HG02840 (cell line): ENCODE measurements at regions not wholly inside any gene's neighbourhood (a gene's known extent, or its start where the extent isn't known, plus 50 kb on each side); places are given as distances from the start of the nearest gene placed in this dataset.

ENCODE experiments used
- ATAC-seq: cut with Tn5 transposase; IDR thresholded peaks from one replicate; pipeline ENCODE4 v1.9.1; 2021; ENCODE audit warnings: mild to moderate bottlenecking, moderate library complexity, moderate number of reproducible peaks; ENCODE audit not compliant: unreplicated experiment, low FRiP score

DNA sequence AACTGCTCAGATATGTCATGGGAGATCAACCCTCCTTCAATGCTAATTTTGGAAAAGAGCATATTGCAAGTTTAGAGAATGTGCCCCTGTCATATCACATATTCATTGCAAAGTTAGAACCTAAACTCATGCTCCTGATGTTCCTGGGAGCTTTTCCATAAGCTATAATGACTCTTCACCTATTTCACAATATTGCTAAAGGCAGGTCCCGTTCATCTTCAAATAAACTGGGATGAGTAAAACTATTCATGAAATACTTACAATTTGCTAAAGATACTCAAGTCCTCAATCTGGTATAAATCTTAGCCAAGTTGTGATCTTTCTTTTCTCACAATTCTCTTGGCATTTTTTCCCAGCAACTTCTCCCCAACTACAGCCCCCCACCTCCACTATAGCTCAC lies 121.7 kb upstream of the TNFAIP3 start:
- no peak for ATAC-seq

DNA sequence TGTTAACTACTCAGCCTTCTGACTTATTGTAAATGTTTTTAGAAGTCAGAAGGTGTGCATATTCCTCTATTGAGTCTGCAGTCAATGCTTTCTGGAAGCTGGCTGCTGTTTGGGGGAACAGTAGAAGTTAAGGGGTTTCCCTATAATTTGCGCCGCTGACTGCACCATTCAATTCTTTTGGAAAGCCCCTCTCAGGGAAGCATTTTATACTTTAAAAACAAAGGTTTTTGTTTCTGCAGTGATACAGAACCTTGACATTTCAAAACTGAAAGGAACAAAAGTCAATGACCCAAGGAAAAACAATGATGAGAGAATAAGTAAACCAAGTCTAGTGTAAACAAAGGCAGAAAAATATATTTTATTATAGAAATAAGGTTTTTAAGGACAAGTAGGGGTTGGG lies 120.8 kb upstream of the TNFAIP3 start:
- ATAC-seq, result no peak

DNA sequence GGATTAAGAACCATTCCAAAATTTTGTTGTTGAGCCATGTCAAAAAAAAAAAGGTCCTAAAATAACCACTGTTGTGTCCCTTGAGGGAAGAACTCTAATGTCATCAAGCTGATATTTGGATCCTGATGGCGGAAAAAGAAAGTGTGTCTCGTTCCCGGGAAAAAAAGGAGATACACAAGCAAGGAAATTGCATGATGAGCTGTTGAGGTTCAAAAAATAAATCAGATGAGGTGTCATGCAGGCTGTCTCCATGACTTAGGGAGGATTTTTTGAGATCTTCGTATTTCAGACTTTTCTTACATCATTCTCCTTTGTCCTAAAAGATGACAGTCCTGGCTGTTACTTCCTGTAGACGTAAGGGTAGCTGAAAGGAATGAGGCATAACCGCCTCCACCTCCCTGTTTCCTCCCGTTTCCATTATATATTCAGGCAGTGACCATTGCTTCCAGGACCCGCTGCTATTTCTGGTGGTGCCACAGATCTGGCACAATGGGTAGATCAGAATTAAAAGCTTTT lies 117.3 kb upstream of the TNFAIP3 start:
- no peak for ATAC-seq

DNA sequence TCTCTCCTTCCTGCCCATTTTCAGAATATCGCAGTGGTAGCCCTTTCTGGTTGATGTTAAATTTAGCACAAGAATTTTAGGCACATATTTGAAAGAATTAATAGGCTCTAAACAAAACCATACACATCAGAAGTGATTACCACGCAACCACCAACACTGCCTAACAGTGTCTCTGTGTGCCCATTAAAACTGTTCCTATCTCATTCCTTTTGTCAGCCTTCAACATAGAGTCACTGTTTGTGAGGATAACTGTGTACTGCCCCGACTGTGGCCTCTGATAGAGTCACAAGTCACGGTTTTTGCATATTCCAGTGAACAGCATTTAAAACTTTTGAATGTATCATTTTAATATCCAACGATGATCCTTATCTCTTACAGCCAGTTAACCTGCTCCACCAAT lies 116.8 kb upstream of the TNFAIP3 start:
- no peak for ATAC-seq

DNA sequence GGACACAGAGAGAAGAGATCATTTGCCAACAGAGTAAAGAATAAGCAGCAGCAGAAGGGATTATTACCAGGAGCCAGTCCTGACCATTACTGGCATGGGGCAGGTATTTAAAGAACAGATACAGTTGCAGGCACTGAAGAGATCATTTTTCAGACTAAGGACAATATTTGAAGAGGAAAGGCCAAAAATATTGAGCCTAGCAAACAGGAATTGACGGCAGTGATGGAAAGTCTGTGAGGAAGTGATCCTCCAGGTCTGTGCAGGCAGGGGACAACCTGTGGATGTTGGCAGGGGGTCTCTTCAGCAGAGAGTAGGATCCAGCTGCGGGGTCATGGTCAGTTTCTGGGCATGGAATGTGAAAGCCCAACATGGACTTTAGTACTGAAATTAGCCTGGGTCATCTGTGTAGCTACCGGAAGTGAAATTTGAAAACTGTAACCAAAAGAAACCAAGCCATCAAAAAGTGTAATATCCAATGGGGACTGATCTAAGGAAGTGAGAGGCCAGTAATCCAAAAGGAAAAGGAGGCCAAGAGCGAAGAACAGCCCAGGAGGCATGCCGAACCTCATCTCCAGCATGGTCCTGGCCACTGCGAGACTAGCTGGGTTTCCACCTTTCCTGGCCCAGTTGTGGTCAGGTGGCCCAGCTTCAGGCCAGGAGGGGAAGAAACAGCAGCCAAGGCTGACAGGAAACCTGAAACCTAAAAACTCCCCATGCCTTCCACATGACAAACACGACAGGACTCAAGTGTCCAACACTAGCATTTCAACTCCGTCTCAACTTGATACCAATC lies 115.1 kb upstream of the TNFAIP3 start:
- ATAC-seq, result no peak

DNA sequence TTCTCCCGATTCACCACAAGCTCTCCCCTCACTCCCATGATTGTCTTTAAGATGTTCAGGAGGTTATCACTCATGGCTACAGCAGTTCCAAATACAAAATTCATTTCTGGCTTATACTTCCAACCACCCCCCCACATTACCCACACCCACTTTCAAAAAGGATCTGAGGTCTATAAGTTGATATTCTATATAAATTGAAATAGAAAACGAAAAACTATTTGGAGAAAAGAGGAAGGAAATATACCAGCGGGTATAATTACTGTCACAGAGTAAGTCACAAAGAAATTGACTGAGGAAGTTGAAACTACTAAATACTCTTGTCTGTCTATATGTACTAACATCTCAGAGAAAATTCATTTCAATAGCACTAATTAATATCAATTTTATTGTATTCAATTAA lies 112.7 kb upstream of the TNFAIP3 start:
- ATAC-seq, result no peak

DNA sequence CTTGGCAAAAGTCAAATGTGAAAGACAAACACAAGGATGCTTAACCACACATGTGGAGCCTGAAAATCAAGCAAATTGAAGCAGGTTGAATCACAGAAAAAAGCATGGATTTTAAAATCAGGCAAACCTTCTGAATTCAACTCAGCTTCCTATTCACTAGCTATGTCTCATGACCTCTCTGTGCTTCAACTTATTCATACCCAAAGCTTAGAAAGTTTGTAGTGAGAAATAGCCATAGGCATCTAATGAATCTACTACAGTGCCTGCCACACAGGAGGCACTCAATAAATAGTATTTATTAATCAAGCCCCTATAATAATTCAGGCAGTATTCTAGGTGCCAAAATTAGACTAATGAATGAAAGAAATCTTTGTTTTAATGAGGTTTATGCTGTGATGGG lies 112.2 kb upstream of the TNFAIP3 start:
- no peak for ATAC-seq

DNA sequence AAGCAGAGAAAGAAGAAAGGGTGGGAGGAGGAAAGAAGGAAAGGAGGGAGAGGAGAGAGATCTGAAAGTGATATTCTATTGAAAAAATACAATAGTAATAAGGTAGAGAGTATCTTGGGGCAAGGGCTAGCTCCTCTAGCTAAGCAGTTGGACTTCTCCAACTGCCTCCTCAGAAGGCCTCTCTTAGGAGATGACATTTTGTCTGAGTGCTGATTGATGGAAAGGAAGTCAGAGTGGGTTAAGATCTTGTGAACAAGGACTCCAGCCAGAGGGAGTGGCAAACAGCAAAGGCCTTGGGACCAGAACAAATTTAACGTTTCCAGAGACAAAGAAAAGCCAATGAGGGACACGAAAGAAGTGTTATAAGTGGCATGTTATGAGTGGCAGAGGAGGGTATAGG lies 111.8 kb upstream of the TNFAIP3 start:
- no peak for ATAC-seq

DNA sequence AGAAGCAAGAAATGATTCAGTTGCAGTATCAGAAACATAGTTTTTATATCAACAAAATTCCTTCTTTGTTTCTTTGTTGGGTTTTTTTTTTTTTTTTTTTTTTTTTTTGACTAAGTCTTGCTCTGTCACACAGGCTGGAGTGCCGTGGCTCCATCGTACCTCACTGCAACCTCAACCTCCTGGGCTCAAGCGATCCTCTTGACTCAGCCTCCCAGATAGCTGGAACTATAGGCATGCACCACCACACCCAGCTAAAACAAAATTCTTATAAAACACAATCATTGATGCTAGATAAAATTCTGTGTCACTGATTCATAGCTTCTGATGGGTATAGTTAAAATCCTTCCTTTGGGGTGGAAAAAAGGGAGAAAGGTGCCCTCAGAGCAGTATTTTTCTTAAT lies 110.3 kb upstream of the TNFAIP3 start:
- no peak for ATAC-seq

DNA sequence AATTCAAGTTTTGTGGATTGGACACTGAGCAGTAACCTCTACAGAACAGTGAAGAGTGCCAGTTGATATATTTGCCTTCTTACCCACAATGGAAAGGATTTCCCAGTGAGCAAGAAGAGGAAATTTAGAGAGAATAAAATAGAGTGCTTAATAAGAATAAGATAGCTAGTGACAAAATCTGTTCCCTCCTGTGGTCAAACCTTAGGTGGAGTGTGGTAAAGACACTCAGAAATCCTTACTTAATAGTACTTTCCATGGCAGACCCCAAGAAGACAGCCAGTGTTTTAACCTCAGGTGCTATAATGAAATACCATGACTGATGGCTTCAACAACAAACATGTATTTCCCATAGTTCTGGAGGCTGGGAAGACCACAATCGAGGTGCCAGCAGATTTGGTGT lies 108.4 kb upstream of the TNFAIP3 start:
- ATAC-seq, result no peak

DNA sequence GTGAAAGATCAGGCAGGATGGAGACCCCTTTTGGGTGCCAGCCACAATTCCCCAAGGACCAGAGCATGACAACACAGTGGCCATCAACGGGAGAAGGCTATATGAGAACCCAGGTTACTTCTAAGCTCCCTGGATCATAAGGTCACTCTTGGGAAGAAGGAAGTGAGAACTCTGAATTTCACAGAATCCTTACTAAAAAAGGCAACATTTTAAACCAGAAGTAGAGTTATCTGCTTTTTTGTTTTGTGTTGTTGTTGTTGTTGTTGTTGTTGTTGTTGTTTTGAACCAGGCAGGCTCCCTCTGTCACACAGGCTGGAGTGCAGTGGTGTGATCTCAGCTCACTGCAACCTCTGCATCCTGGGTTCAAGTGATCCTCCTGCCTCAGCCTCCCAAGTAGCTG lies 107.4 kb upstream of the TNFAIP3 start:
- ATAC-seq, result no peak

DNA sequence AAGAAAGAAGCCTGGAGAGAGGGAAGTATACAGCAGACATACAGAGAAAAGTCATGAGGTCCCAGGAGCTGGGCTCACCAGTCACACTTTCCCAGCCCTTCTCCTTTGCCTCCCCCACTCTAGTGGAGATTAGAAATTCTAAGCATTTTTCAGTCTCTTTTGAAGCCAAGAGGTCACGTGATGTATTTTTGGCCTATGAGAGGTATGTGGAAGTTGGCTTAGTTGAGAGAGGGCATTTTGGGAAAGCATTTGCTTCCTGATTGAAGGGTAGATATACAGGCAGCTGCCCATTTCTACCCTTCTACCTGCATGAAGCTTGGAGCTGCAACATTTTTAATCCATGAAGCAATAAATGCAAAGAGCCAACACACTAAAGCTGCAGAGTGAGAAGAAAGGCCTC lies 106.0 kb upstream of the TNFAIP3 start:
- no peak for ATAC-seq

DNA sequence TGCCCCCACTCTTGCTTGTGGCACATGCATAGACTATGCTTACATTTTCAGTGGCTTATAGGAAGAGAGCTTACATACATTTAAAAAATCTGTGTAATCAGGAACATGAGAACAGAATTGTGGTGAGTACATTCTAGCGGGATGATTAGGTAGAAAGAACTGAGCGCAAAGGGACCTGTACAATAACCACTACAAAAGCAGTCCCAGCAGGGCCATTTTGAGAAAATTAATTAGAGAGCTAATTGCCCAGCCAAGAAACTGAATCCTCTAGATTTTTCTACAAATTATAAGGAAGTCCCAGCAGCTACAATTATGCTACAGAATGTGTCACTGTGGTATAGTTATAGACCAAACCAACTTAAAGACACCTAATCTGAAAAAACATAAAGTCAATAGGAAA lies 105.6 kb upstream of the TNFAIP3 start:
- no peak for ATAC-seq

DNA sequence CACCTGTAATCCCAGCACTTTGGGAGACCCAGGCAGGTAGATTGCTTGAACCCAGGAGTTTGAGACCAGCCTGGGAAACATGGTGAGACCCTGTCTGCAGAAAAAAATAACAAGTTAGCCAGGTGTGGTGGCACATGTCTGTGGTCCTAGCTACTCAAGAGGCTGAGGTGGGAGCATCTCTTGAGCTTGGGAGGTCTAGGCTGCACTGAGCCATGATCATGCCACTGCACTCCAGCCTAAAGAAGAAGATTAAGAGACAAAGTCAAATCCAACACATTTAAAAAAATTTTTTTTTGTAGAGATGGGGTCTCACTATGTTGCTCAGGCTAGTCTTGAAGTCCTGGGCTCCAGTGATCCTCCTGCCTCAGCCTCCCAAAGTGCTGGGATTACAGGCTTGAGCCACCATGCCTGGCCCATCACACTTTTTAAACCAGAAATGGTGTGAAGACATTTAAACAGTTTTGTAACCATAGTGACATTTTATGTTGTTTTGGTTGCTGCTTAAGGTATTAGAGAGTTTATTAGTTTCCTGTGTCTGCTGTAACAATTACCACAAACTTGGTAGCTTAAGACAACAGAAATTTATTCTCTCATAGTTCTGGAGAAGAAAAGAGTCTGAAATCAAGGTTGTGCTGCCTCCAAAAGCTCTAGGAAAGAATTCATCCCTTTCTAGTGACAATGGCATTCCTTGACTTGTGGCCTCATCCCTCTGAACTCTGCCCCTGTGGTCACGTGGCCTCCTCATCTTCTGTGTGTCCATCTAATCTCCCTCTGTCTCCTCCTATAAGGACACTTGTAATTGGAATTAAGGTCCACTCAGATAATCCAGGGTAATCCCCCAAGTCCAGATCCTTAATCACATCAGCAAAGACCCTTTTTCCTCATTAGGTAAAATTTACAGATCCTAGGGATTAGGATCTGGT lies 104.6 kb upstream of the TNFAIP3 start:
- no peak for ATAC-seq

DNA sequence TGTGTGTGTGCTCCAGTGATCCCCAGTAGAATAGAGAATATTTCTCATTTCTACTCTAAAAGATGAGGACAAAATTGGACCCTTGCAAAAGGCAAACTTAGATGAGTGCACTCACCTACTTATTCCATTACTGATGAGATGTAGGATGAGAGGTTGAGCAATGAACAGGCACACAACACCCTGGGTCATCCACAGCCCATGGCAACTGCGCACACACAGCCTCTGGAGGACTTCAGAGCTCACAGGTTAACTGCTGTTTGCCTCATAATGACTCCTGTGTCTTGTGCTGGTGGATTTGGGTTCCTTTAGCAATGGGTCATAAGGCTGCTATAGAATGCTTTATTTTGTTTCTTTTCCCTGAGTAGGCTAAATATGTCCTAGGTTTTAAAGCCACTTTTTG lies 103.6 kb upstream of the TNFAIP3 start:
- no peak for ATAC-seq

DNA sequence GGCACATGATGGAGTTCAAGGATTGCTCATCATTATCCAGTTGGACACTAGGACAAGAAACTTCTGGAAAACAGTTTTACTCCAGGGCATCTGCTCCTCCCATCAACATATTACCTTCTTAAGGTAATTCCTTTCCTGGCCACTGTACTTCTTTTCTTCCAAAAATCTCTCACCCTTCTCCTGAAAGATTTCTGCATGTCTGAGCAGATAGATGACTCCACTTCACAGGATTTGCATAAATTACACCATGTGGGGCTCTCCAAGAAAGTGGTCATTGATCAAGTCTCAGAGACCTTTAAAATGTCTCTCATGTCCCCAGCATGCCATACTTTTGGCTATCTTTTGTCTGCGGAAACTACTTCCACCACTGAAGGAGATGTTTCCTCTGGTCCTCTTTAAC lies 103.2 kb upstream of the TNFAIP3 start:
- ATAC-seq, result no peak

DNA sequence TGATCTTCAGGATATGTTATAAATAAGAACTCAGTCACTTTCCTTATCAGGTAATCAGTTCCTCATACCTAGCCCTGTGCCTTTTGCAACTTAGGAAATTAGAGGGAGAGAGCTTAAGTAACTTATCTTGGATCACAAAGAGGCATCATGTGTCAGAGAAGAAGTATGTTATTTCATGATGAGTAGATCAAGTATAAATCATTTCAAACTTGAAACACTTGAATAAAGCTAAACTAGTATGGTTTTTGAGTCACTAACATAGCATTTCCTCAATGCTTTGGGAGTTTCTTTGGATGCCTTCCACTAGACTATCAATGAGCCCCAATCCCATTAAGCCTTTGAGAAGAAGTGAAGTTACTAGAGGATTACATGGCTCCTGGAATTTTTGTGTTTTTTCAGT lies 102.6 kb upstream of the TNFAIP3 start:
- no peak for ATAC-seq

DNA sequence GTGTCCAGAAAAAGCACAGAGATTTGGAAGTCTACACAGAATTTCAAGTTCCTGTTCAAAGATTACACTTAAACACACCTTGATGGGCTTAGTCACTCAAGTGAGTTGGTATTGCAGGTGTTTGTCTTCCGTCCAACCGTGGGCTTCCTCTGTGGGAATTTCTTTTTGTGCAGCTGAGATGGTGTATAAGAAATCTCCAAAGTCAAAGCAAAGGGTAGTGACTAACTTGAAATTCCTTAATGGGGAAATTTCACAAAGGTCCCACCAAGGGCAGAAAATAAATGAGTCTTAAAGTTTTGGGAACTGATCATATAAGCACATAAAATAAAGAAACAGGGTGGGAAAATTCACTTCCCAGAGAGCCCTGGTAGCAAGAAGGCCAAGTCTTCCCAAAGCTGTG lies 102.0 kb upstream of the TNFAIP3 start:
- no peak for ATAC-seq

DNA sequence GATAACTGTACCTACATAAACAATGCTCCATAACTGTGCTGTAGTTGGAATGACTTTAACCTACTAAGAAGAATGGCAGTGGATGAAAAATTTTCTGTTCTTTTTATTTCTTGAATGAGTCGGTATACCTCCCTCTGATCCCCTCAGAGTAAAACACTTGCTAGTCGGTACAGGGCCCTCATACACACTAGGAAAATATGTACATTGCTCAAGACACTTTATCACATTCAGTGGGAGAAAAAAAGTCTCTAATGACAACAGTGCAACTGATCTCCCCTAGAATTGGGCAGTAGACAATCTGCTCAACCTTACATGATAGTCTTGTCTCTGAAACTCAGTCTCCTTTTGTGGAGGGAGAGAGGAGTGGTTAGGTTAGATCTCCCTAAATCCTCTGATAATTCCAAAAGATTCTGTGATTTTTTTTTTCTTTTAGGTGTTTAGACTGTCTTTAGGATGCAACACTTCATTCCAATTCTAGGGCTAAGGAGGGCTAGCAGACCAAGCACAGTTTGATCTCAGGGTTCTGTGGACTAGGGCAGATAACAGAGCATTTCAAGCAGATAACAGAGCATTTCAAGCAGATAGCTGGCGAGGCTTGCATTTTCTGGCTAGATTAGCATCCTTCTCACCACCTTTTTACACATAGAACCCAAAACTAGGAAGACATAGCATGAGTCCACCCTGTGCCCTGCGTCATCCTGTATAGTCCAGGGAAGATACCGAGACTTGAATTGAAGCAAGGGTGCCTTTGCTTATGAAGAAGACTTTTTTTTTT lies 100.3 kb upstream of the TNFAIP3 start:
- no peak for ATAC-seq

DNA sequence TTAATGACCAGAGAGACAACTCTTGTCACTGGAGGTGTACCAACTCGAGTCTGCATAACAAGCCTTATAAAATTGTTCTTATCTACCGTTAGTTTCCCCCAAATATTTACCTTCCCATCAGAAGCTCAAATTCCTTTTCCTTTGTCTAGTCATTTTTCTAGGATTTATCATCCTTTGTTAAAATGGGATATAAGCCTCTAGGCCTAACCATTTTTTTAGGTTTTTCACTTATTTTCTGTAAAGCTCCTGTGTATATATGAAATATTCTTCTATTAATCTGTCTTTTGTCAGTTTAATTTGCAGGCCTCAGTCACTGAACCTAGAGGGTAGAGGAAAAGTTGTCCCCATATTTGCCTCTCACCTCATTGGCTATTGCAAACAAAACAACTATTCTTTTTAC lies 99.6 kb upstream of the TNFAIP3 start:
- ATAC-seq, result no peak
